Thyroid gland (tissue), 4 donors: ENCODE measurements at regions not wholly inside any gene's neighbourhood (a gene's known extent, or its start where the extent isn't known, plus 50 kb on each side); places are given as distances from the start of the nearest gene placed in this dataset.

Experiments
- CTCF ChIP-seq, 6 experiments: fragments of 200-600 bp in 3 of 6; fragments of 450-650 bp in 3 of 6; sonication (generic) in 3 of 6; IDR thresholded peaks; one replicate each; pipeline ENCODE4 v1.5.1; 2016 to 2019; ENCODE audit warnings: antibody characterized with exemption in 6 of 6, mild to moderate bottlenecking in 2 of 6, inconsistent platforms in 1 of 6, moderate library complexity in 1 of 6
- POLR2A ChIP-seq, 2 donors: fragments of 450-650 bp; IDR thresholded peaks; one replicate each; pipeline ENCODE4 v1.6.1; 2017; ENCODE audit warnings: antibody characterized with exemption in 2 of 2, mild to moderate bottlenecking in 2 of 2, moderate library complexity in 1 of 2

DNA sequence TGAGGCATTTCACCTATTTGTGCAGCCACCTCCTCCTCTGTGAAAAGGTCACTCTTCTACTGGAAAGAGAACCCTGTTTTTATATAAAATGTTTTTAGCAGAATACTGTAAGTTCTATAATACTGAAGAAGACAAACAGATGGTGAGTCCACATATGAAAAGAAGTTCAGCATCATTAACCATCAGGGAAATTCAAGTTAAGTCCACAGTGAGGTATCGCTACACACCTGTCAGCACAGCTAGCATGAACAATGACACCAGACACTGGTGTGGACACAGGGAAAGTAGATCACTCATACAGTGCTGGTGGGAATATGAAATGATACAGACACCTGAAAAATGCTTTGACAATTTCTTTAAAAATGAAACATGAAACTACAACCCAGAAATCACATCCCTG lies 133.0 kb downstream of the MAD2L1 start:
- TF ChIP-seq CTCF (IDR thresholded peaks at IDR 0.05) (no peak), POLR2A (IDR thresholded peaks at IDR 0.05) (no peak)
